Endothelial cell of umbilical vein (primary cell): ENCODE measurements at regions not wholly inside any gene's neighbourhood (a gene's known extent, or its start where the extent isn't known, plus 50 kb on each side); places are given as distances from the start of the nearest gene placed in this dataset.

Experiments
- BruUV-seq: library from RNA; stranded (reverse); fragments of 400-500 nt; replicated peaks from 2 replicates; lab custom pipeline; 2021; lab: Mats Ljungman, UMichigan
- CTCF ChIA-PET: fragments of 300-600, 350-600 bp; sonication (Branson Sonifier 250); formaldehyde crosslinking; loops from one replicate; lab custom pipeline; 2021; ENCODE audit warnings: antibody characterized with exemption, inconsistent platforms; lab: Charles Lee
- POLR2A ChIA-PET: fragments of 300-600, 350-600 bp; sonication (Branson Sonifier 250); formaldehyde crosslinking; loops from one replicate; lab custom pipeline; 2021; ENCODE audit warnings: antibody characterized with exemption, inconsistent platforms; lab: Charles Lee
- DNase-seq: peaks from one replicate; pipeline ENCODE4 v3.0.0-alpha.2; 2011; ENCODE audit warnings: low read depth, low spot score
- FAIRE-seq: peaks from 2 replicates; lab custom pipeline; 2011; peaks lifted over from hg19 to GRCh38; lab: Jason Lieb, UNC
- H2AFZ ChIP-seq: 2 replicates; pipeline ENCODE4 v1.6.0; 2012; ENCODE audit warnings: low read depth, low read length, control low read depth, inconsistent platforms
- H3K27ac ChIP-seq: 2 replicates; pipeline ENCODE4 v1.5.1; 2011; ENCODE audit warnings: low read depth, mild to moderate bottlenecking, control low read depth, low read length, moderate library complexity; ENCODE audit not compliant: insufficient read depth
- H3K27me3 ChIP-seq, 2 experiments: 2 replicates each; pipeline versions ENCODE4 v1.6.0 to v1.6.1; 2011; ENCODE audit warnings: low read length in 2 of 2, mixed read lengths in 1 of 2; ENCODE audit not compliant: control insufficient read depth in 2 of 2, insufficient read depth in 2 of 2
- H3K36me3 ChIP-seq, 2 experiments: 2 replicates in 1 of 2; 3 replicates in 1 of 2; pipeline ENCODE4 v1.5.1; 2011; ENCODE audit warnings: low read length in 2 of 2, mild to moderate bottlenecking in 1 of 2, moderate library complexity in 1 of 2; ENCODE audit not compliant: control insufficient read depth in 2 of 2, insufficient read depth in 2 of 2; ENCODE audit errors: extremely low read depth in 1 of 2
- H3K4me1 ChIP-seq: 3 replicates; pipeline ENCODE4 v1.5.1; 2011; ENCODE audit warnings: mild to moderate bottlenecking, low read length; ENCODE audit not compliant: control insufficient read depth, insufficient read depth; ENCODE audit errors: extremely low read depth
- H3K4me2 ChIP-seq: 2 replicates; pipeline ENCODE4 v1.6.1; 2011; ENCODE audit warnings: low read length, control low read depth, mixed read lengths; ENCODE audit not compliant: insufficient read depth
- H3K4me3 ChIP-seq, 3 experiments: fragments of 200-600 bp in 1 of 3; sonication (generic), shearing (Covaris generic) in 1 of 3; replicated peaks in 1 of 3; 2 replicates each; pipeline ENCODE4 v1.5.1; 2011 to 2016; ENCODE audit warnings: control low read depth in 3 of 3, low read length in 3 of 3, mild to moderate bottlenecking in 2 of 3, inconsistent platforms in 1 of 3, low read depth in 1 of 3, moderate library complexity in 1 of 3; ENCODE audit not compliant: insufficient read depth in 1 of 3
- H3K79me2 ChIP-seq: 2 replicates; pipeline ENCODE4 v1.6.0; 2012; ENCODE audit warnings: low read length, inconsistent platforms; ENCODE audit not compliant: control insufficient read depth, insufficient read depth
- H3K9ac ChIP-seq: replicated peaks from 2 replicates; pipeline ENCODE3; 2011; ENCODE audit warnings: low read length, control low read depth; ENCODE audit not compliant: insufficient read depth; ENCODE audit errors: extremely low read depth
- H3K9me1 ChIP-seq: replicated peaks from 3 replicates; pipeline ENCODE4 v1.6.0; 2011; ENCODE audit warnings: mild to moderate bottlenecking, low read length; ENCODE audit not compliant: control insufficient read depth, insufficient read depth; ENCODE audit errors: extremely low read depth
- H3K9me3 ChIP-seq: replicated peaks from 2 replicates; pipeline ENCODE4 v1.5.1; 2012; ENCODE audit warnings: low read length, inconsistent platforms; ENCODE audit not compliant: control insufficient read depth, insufficient read depth
- H4K20me1 ChIP-seq: replicated peaks from 2 replicates; pipeline ENCODE3; 2011; ENCODE audit warnings: mild to moderate bottlenecking, low read length; ENCODE audit not compliant: control insufficient read depth, insufficient read depth; ENCODE audit errors: extremely low read depth
- CTCF ChIP-seq, 2 donors: IDR thresholded peaks; 1 replicate in 1 of 2; 2 replicates in 1 of 2; pipeline ENCODE4 v1.5.1; 2011; ENCODE audit warnings: low read length in 2 of 2, mild to moderate bottlenecking in 2 of 2, moderate library complexity in 2 of 2, control low read depth in 1 of 2, inconsistent platforms in 1 of 2, low read depth in 1 of 2; ENCODE audit not compliant: insufficient read depth in 1 of 2; ENCODE audit errors: extremely low read depth in 1 of 2
- EZH2 ChIP-seq: IDR thresholded peaks from 2 replicates; pipeline ENCODE4 v1.6.1; 2012; ENCODE audit warnings: borderline replicate concordance, low read depth, mild to moderate bottlenecking, moderate library complexity, low read length, inconsistent platforms; ENCODE audit not compliant: severe bottlenecking
- FOS ChIP-seq: IDR thresholded peaks from 2 replicates; pipeline ENCODE4 v1.6.1; 2011; ENCODE audit warnings: mild to moderate bottlenecking, low read length, moderate library complexity, borderline replicate concordance; ENCODE audit not compliant: insufficient read depth
- GATA2 ChIP-seq: IDR thresholded peaks from 2 replicates; pipeline ENCODE4 v1.7.0; 2011; ENCODE audit warnings: low read depth, mild to moderate bottlenecking, moderate library complexity, mixed read lengths, low read length; ENCODE audit not compliant: insufficient read length, insufficient read depth
- JUN ChIP-seq: IDR thresholded peaks from 2 replicates; pipeline ENCODE4 v1.6.1; 2011; ENCODE audit warnings: borderline replicate concordance, low read depth; ENCODE audit not compliant: insufficient read length, insufficient read depth
- MYC ChIP-seq: IDR thresholded peaks from one replicate; pipeline ENCODE4 v1.6.1; 2011; ENCODE audit warnings: mild to moderate bottlenecking, low read depth, low read length
- POLR2A ChIP-seq: IDR thresholded peaks from 2 replicates; pipeline ENCODE4 v1.6.1; 2012; ENCODE audit warnings: low read depth, mild to moderate bottlenecking, control low read depth, low read length
- POLR2AphosphoS5 ChIP-seq: IDR thresholded peaks from 2 replicates; pipeline ENCODE4 v1.6.1; 2012; ENCODE audit warnings: low read depth, mild to moderate bottlenecking, control low read depth, low read length, moderate library complexity; ENCODE audit not compliant: insufficient read depth
- dilution Hi-C: fragments of 300-500 bp; cut with MboI; formaldehyde crosslinking; loops from one replicate; pipeline ENCODE4 v1.15.0; 2019; ENCODE audit warnings: low sequenced_read_pairs; ENCODE audit not compliant: extremely low pct_ligation_motif_present
- intact Hi-C: fragments of 100-400 bp; cut with micrococcal nuclease; formaldehyde crosslinking; loops from one replicate; pipeline ENCODE4 v1.10.0; 2022
- TF ChIP-seq, protein P1 (sequence below): IDR thresholded peaks from 2 replicates; pipeline ENCODE4 v1.6.1; 2011; ENCODE audit not compliant: insufficient read depth, insufficient read length

DNA sequence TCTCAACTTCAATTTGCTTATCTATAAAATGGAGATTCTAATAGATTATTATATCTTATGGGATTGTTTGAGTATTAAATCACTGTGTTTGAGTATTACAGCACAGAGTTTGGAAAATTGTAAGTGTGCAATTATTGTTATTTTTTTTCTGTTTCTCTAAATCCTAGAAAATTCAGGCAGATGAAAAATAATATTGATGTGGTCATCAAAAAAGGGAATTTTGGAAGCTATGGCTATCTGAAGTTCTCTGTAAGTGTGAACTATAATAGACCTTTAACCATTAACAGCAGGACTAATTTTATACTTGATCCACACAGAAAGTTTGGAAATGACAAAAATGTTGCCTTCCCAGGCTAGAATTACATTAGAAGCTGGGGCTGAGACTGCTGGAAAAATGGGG, 393.2 kb downstream of the SUCLG1 start:
- TF ChIP-seq POLR2AphosphoS5 = no peak
- no peak for TF ChIP-seq MYC
- no peak for TF ChIP-seq CTCF (IDR thresholded peaks at IDR 0.05; ENCODE audit: extremely low read depth in 1 of 2, insufficient read depth in 1 of 2, low read depth in 1 of 2, low read length in 2 of 2)
- no peak for TF ChIP-seq EZH2
- no peak for TF ChIP-seq JUN
- TF ChIP-seq POLR2A = no peak
- TF ChIP-seq, protein P1, sequence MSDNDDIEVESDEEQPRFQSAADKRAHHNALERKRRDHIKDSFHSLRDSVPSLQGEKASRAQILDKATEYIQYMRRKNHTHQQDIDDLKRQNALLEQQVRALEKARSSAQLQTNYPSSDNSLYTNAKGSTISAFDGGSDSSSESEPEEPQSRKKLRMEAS = no peak
- no peak for TF ChIP-seq GATA2
- TF ChIP-seq FOS = no peak
- dilution Hi-C loops (no loop called here), intact Hi-C loops (no loop called here)
- Histone ChIP-seq H3K36me3 (no peaks in the 10 kb centered on the region), H2AFZ (no peak overlapping the region), H3K4me2 (no peak overlapping the region), H3K4me1 (no peaks in the 10 kb centered on the region), H3K27ac (no peak overlapping the region), H3K27me3 (no peaks in the 10 kb centered on the region), H3K79me2 (no peaks in the 10 kb centered on the region), H3K4me3 (no peak overlapping the region), H3K9me3 (no peaks in the 10 kb centered on the region), H4K20me1 (no peaks in the 10 kb centered on the region), H3K9me1 (no peaks in the 10 kb centered on the region), H3K9ac (no peak overlapping the region)
- ChIA-PET CTCF (no interaction called here), POLR2A (no interaction called here)
- DNase-seq (no peak), FAIRE-seq (no peak)
- BruUV-seq = no TSS peak
